HK-2 (cell line): ENCODE measurements at regions not wholly inside any gene's neighbourhood (a gene's known extent, or its start where the extent isn't known, plus 50 kb on each side); places are given as distances from the start of the nearest gene placed in this dataset.
"Not testable (repeated sequence)": the region's sequence is repeated elsewhere in the genome, so short reads cannot be mapped to it uniquely, and the experiment has no call there.

ENCODE experiments used
- DNase-seq: peaks from one replicate; pipeline ENCODE4 v3.0.0-alpha.2; 2018; ENCODE audit not compliant: unreplicated experiment

GRCh38 chr6:96743496-96743895 is 93.8 kb downstream of the GPR63 start:
- DNase-seq = peak; percentile 5

GRCh38 chr6:96742702-96743101 is 94.6 kb downstream of the GPR63 start:
- no peak for DNase-seq

GRCh38 chr6:96735332-96735731 is 101.9 kb downstream of the GPR63 start:
- DNase-seq = no peak

GRCh38 chr6:96727144-96727543 is 110.1 kb downstream of the GPR63 start:
- DNase-seq = no peak

- DNase-seq = no peak
These were observed 112.0 kb downstream of the GPR63 start for GRCh38 chr6:96725296-96725695.

DNA sequence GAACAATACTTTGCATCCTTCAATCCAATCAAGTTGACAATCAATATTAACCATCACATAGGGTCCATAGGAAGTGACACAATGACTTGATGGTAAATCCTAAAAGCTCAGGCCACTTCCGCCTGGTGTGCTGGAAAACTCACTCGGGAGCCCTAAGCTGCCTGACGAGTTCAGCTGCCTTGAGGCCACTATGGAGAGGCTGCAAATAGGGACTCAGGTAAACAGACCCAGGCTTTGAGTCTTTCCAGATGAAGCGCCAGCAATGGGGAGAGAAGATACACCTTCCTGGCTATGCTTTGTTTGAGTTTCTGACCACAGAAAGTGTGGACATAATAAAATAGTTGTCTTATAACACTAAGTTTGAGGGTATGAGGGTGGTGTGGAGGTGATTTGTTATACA is 112.6 kb downstream of the GPR63 start:
- DNase-seq = no peak

GRCh38 chr6:96723362-96723761 is 113.9 kb downstream of the GPR63 start:
- DNase-seq = no peak

- no peak for DNase-seq
These were observed 116.0 kb downstream of the GPR63 start for GRCh38 chr6:96721227-96721626.

DNA sequence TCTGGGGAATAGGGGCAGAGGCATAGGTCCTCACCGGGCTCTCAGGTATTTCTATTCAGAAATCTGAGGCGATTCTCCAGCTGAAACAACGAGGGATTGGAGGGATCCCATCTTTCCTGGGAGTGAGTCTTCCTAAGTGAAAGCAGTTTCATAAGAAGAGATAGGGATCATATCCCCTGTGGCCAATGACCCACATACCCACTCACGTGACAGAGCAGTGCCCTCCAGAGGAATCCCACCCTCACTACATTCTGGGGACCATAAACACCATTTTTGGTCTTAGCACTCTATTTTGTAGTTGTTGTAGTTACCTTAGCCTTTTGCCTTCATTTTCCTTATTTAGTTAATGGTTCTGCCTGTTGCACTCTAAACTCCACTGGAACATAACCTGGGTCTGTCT is 121.1 kb downstream of the GPR63 start:
- DNase-seq = no peak

DNA sequence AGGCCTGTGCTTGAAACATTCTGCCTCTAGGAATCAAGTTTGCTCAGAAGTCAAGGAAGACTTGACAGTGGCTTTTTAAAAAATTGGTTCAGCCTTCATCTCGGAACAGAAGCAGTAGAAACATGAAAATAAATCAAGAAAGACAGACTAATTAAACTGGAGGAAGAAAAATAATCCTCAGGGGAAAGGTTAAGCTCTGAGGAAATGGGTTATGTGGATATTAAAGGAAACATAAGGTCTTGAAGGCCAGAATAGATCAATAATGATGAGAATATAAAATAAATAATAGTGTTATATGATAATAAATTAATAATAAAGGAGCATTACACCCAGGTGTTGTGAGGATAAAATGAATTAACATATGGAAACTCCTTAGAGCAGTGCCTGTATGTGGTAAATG is 121.7 kb downstream of the GPR63 start:
- no peak for DNase-seq

DNA sequence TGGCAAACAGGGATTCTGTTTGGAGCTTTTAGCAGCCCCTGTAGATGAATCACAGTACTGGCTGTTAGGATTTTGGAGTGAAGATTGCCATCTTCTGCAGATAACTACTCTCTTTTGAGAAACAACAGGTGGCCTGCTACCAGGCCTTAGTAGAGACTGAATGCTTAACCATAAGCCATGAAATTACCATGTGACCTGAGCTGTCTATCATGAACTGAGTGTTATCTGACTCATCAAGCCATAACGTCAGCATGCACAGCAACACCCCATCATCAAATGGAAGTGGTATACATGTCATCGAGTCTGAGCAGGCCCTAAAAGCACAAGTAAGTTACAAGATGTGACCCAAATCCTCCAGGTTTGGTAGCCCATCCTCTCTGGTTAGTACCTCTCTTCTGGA is 132.6 kb downstream of the GPR63 start:
- DNase-seq = no peak

DNA sequence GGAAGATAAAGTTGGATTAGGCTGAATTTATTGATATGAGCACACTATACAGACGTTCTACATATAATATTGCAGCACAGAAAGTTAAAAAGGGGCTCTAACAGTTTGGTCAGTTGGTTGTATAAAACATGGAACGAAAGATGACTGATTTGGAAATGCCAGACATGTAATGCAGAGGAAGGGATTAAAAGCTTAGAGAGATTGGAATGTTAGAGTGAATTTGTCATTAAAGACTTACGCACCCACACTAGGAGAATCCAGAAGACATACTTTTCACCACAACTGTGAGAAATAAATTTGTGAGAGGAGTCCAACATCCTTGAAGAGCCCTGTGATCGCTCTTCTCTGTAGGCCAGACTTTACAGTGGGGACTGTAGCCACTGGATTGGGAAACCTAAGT is 134.7 kb downstream of the GPR63 start:
- DNase-seq = no peak

GRCh38 chr6:96700915-96701314 is 136.4 kb downstream of the GPR63 start:
- DNase-seq = no peak

DNA sequence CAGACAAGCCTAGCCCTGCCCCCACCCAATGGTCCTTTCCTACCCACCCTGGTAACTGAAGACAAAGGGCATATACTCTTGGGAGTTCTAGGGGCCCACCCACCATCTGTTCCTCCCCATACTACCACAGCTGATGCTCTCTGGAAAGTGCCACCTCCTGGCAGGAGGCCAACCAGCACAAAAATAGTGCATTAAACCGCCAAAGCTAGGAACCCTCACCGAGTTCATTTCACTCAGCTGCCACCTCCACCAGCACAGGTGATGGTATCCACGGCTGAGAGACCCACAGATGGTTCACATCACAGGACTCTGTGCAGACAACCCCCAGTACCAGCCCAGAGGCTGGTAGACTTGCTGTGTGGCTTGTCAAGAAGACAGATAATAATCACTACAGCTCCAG is 131.5 kb downstream of the FHL5 start:
- DNase-seq = not testable (repeated sequence)

DNA sequence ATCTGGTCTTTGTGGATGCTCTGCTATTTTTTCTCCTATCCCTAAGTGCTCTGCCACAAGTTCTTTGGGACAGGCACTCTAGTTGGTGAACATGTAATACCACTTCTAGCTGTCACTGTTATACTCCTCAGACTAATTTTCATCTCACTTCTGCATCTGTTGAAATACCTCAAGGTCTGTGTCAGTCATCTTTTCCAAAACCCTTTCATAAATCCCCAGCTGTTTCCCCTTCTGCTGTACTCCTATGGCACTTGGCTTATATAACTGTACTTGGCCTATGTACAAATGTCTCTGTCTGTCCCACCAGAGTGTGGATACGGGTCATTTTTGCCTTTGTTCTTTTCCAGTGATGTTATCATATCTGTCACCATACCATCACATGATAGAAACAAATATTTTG is 124.2 kb downstream of the FHL5 start:
- no peak for DNase-seq

- no peak for DNase-seq
These were observed 122.8 kb downstream of the FHL5 start for GRCh38 chr6:96685702-96686101.

- no peak for DNase-seq
These were observed 121.0 kb downstream of the FHL5 start for GRCh38 chr6:96683819-96684528.

GRCh38 chr6:96682017-96682416 is 119.1 kb downstream of the FHL5 start:
- no peak for DNase-seq

GRCh38 chr6:96675597-96675996 is 112.7 kb downstream of the FHL5 start:
- no peak for DNase-seq
